ENCODE measurements at regions not wholly inside any gene's neighbourhood (a gene's known extent, or its start where the extent isn't known, plus 50 kb on each side); places are given as distances from the start of the nearest gene placed in this dataset.

DNA sequence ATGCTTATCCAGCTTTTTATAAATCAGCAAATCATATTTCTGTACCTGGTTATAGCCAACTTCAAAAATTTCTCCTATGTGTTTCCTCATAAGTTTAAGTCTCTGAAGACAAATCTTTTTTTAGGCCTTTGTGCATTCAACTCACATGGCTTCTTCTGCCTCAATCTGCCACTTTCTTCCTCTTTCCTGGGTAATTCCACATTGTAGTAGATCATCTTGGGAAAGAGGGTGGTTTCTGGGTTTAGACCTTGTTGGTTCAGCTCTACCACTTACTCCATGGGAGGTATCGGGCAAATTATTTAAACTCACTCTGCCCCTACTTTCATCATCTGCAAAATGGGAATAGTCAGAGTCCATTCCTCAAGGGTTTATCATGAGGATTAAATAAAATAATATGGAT is 707.0 kb upstream of the ZEB2 start:
- TF ChIP-seq, protein P1, sequence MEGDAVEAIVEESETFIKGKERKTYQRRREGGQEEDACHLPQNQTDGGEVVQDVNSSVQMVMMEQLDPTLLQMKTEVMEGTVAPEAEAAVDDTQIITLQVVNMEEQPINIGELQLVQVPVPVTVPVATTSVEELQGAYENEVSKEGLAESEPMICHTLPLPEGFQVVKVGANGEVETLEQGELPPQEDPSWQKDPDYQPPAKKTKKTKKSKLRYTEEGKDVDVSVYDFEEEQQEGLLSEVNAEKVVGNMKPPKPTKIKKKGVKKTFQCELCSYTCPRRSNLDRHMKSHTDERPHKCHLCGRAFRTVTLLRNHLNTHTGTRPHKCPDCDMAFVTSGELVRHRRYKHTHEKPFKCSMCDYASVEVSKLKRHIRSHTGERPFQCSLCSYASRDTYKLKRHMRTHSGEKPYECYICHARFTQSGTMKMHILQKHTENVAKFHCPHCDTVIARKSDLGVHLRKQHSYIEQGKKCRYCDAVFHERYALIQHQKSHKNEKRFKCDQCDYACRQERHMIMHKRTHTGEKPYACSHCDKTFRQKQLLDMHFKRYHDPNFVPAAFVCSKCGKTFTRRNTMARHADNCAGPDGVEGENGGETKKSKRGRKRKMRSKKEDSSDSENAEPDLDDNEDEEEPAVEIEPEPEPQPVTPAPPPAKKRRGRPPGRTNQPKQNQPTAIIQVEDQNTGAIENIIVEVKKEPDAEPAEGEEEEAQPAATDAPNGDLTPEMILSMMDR (IDR thresholded peaks at IDR 0.05) = no peak
- no peak for TF ChIP-seq EP300 (IDR thresholded peaks at IDR 0.05)
